DND-41 (cell line): ENCODE measurements at regions not wholly inside any gene's neighbourhood (a gene's known extent, or its start where the extent isn't known, plus 50 kb on each side); places are given as distances from the start of the nearest gene placed in this dataset.
"Not testable (repeated sequence)": the region's sequence is repeated elsewhere in the genome, so short reads cannot be mapped to it uniquely, and the experiment has no call there.

Source experiments
- ATAC-seq: fragments of 200-7000 bp; cut with Tn5 transposase; 3 replicates; pipeline ENCODE4 v1.9.1; 2021; ENCODE audit warnings: low read depth; ENCODE audit not compliant: insufficient read depth
- DNase-seq: peaks from one replicate; pipeline ENCODE4 v3.0.0-alpha.2; 2020
- H2AFZ ChIP-seq: 2 replicates; pipeline ENCODE4 v1.6.0; 2012; ENCODE audit warnings: low read depth, low read length
- H3K27ac ChIP-seq: 2 replicates; pipeline ENCODE4 v1.5.1; 2012; ENCODE audit warnings: low read length, inconsistent platforms
- H3K27me3 ChIP-seq: fragments of 200-600 bp; sonication (generic); 2 replicates; pipeline ENCODE4 v1.6.0; 2012; ENCODE audit warnings: low read length, mild to moderate bottlenecking, inconsistent platforms; ENCODE audit not compliant: insufficient read depth, poor library complexity
- H3K36me3 ChIP-seq: 2 replicates; pipeline ENCODE4 v1.5.1; 2012; ENCODE audit warnings: low read length, inconsistent platforms; ENCODE audit not compliant: insufficient read depth
- H3K4me1 ChIP-seq: 2 replicates; pipeline ENCODE4 v1.5.1; 2012; ENCODE audit warnings: mild to moderate bottlenecking, low read length; ENCODE audit not compliant: insufficient read depth
- H3K4me2 ChIP-seq: 2 replicates; pipeline ENCODE4 v1.6.0; 2012; ENCODE audit warnings: mild to moderate bottlenecking, moderate library complexity, low read length, inconsistent platforms; ENCODE audit not compliant: insufficient read depth
- H3K4me3 ChIP-seq, 2 experiments: fragments of 200-600 bp in 1 of 2; shearing (Covaris generic) in 1 of 2; 2 replicates each; pipeline ENCODE4 v1.5.1; 2012 to 2016; ENCODE audit warnings: inconsistent platforms in 2 of 2, low read length in 2 of 2, mild to moderate bottlenecking in 2 of 2, low read depth in 1 of 2, moderate library complexity in 1 of 2
- H3K79me2 ChIP-seq: 2 replicates; pipeline ENCODE4 v1.6.0; 2012; ENCODE audit warnings: low read length, inconsistent platforms; ENCODE audit not compliant: insufficient read depth
- H3K9ac ChIP-seq: 2 replicates; pipeline ENCODE4 v1.6.0; 2012; ENCODE audit warnings: low read depth, mild to moderate bottlenecking, inconsistent platforms, low read length, moderate library complexity
- H3K9me3 ChIP-seq: 2 replicates; pipeline ENCODE4 v1.5.1; 2012; ENCODE audit warnings: low read length, moderate library complexity, mild to moderate bottlenecking, inconsistent platforms; ENCODE audit not compliant: insufficient read depth, severe bottlenecking
- H4K20me1 ChIP-seq: 2 replicates; pipeline ENCODE4 v1.6.0; 2012; ENCODE audit warnings: low read length; ENCODE audit not compliant: insufficient read depth
- CTCF ChIP-seq: IDR thresholded peaks from 2 replicates; pipeline ENCODE4 v1.5.1; 2012; ENCODE audit warnings: borderline replicate concordance, low read length, moderate library complexity, mild to moderate bottlenecking; ENCODE audit not compliant: poor library complexity, severe bottlenecking; ENCODE audit errors: extremely low read depth
- EZH2 ChIP-seq: IDR thresholded peaks from 3 replicates; pipeline ENCODE4 v1.6.1; 2012; ENCODE audit warnings: borderline replicate concordance, low read depth, mild to moderate bottlenecking, moderate library complexity, low read length, inconsistent platforms; ENCODE audit not compliant: severe bottlenecking

- Histone ChIP-seq H3K4me1 (no peaks in the 10 kb centered on the region), H3K9me3 (no peaks in the 10 kb centered on the region), H3K27ac (no peak overlapping the region), H3K27me3 (no peaks in the 10 kb centered on the region), H3K4me3 (no peak overlapping the region), H4K20me1 (no peaks in the 10 kb centered on the region), H2AFZ (no peak overlapping the region), H3K79me2 (no peaks in the 10 kb centered on the region), H3K36me3 (no peaks in the 10 kb centered on the region), H3K9ac (no peak overlapping the region), H3K4me2 (no peak overlapping the region)
- DNase-seq = no peak
- TF ChIP-seq EZH2 (no peak), CTCF (no peak)
- no peak for ATAC-seq
These were observed 64.8 kb upstream of the TBC1D3K start for GRCh38 chr17:37859451-37859850.

- H3K27me3 ChIP-seq, H4K20me1 ChIP-seq, H3K9ac ChIP-seq, ATAC-seq, DNase-seq, H3K9me3 ChIP-seq, H3K27ac ChIP-seq, H3K4me3 ChIP-seq, H3K4me2 ChIP-seq, H3K4me1 ChIP-seq, H2AFZ ChIP-seq, H3K36me3 ChIP-seq, H3K79me2 ChIP-seq: not testable (repeated sequence)
These were observed 65.8 kb upstream of the TBC1D3K start for GRCh38 chr17:37858391-37858790.

- H3K27ac ChIP-seq = no peak overlapping the region
- H3K9me3 ChIP-seq = no peaks in the 10 kb centered on the region
- H3K9ac ChIP-seq = no peak overlapping the region
- no peak overlapping the region for H3K4me3 ChIP-seq
- DNase-seq (no peak), ATAC-seq (no peak)
- TF ChIP-seq EZH2 (no peak), CTCF (no peak)
- H3K27me3 ChIP-seq = no peaks in the 10 kb centered on the region
- no peak overlapping the region for H2AFZ ChIP-seq
- no peaks in the 10 kb centered on the region for H4K20me1 ChIP-seq
- no peaks in the 10 kb centered on the region for H3K4me1 ChIP-seq
- H3K4me2 ChIP-seq = no peak overlapping the region
- H3K79me2 ChIP-seq = no peaks in the 10 kb centered on the region
- no peaks in the 10 kb centered on the region for H3K36me3 ChIP-seq
These were observed 68.0 kb upstream of the TBC1D3K start for GRCh38 chr17:37856245-37856644.

- no peaks in the 10 kb centered on the region for H4K20me1 ChIP-seq
- peaks cover 4% of the 10 kb centered on the region for H3K4me1 ChIP-seq
- H3K27ac ChIP-seq = no peak overlapping the region
- H3K9me3 ChIP-seq = no peaks in the 10 kb centered on the region
- H3K9ac ChIP-seq = no peak overlapping the region
- H3K27me3 ChIP-seq = no peaks in the 10 kb centered on the region
- H3K4me2 ChIP-seq = no peak overlapping the region
- H3K36me3 ChIP-seq = no peaks in the 10 kb centered on the region
- DNase-seq = no peak
- H2AFZ ChIP-seq = no peak overlapping the region
- no peak overlapping the region for H3K4me3 ChIP-seq
- no peaks in the 10 kb centered on the region for H3K79me2 ChIP-seq
- TF ChIP-seq CTCF = no peak
- no peak for TF ChIP-seq EZH2
- ATAC-seq = no peak
These were observed 74.6 kb upstream of the TBC1D3K start for GRCh38 chr17:37849617-37849972.
